ENCODE measurements at regions not wholly inside any gene's neighbourhood (a gene's known extent, or its start where the extent isn't known, plus 50 kb on each side); places are given as distances from the start of the nearest gene placed in this dataset.
"Not testable (repeated sequence)": the region's sequence is repeated elsewhere in the genome, so short reads cannot be mapped to it uniquely, and the experiment has no call there.

DNA sequence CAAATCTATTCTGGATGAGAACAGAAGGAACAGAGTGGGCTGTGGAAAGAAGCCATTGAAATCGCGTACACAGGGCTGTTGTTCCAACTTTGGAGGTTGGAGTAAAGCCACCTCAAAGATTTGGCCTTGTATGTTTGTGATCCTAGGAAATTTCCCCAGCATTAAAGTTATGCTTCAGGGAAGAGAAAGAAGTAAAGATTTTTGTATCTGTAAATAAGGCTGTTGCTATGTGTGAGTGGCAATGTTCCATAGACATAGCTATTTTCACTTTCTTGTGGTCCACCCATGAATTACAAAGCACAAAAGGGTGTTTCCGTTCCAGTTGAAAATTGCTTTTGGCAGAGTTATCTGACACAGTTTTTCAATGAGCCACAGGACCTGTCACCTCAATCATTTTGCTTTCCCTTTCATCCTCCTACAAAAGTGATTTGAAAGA lies 321.3 kb downstream of the TFAP2B start:
- Histone ChIP-seq H3K4me3 (no peak overlapping the region), H3K27ac (no peak overlapping the region), H3K9me3 (peaks cover 0 to 3% of the 10 kb centered on the region in 2 donors), H3K4me1 (no peaks in the 10 kb centered on the region), H3K27me3 (no peaks in the 10 kb centered on the region), H3K36me3 (no peaks in the 10 kb centered on the region)
- no peak for DNase-seq (ENCODE audit: low spot score)
- TF ChIP-seq, protein P1, sequence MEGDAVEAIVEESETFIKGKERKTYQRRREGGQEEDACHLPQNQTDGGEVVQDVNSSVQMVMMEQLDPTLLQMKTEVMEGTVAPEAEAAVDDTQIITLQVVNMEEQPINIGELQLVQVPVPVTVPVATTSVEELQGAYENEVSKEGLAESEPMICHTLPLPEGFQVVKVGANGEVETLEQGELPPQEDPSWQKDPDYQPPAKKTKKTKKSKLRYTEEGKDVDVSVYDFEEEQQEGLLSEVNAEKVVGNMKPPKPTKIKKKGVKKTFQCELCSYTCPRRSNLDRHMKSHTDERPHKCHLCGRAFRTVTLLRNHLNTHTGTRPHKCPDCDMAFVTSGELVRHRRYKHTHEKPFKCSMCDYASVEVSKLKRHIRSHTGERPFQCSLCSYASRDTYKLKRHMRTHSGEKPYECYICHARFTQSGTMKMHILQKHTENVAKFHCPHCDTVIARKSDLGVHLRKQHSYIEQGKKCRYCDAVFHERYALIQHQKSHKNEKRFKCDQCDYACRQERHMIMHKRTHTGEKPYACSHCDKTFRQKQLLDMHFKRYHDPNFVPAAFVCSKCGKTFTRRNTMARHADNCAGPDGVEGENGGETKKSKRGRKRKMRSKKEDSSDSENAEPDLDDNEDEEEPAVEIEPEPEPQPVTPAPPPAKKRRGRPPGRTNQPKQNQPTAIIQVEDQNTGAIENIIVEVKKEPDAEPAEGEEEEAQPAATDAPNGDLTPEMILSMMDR (IDR thresholded peaks at IDR 0.05), result no peak

DNA sequence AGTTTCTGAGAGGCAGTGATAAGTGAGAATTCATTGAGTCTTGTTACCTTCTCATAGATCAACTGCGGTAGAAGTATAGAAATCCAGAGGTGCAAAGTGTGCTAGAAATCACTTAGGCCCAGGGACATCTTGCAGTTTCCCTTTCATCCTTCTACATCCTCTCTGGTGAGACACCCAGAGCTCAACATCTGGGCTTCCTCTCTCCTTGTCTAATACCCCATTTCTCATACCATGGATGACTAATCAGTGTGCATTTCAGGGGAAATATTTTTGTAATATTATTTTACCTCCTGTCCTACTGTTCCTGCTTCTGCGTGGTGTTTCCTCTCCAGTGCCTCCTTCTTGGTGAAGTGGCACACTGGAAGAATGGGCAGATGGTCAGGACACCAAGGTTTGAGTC lies 322.4 kb downstream of the TFAP2B start:
- TF ChIP-seq, protein P1 (IDR thresholded peaks at IDR 0.05), result no peak
- no peak overlapping the region for H3K4me3 ChIP-seq
- H3K9me3 ChIP-seq, result no peaks in the 10 kb centered on the region
- H3K36me3 ChIP-seq, result no peaks in the 10 kb centered on the region
- H3K27ac ChIP-seq, result no peak overlapping the region
- no peaks in the 10 kb centered on the region for H3K4me1 ChIP-seq
- no peak for DNase-seq (ENCODE audit: low spot score)
- H3K27me3 ChIP-seq, result no peaks in the 10 kb centered on the region

DNA sequence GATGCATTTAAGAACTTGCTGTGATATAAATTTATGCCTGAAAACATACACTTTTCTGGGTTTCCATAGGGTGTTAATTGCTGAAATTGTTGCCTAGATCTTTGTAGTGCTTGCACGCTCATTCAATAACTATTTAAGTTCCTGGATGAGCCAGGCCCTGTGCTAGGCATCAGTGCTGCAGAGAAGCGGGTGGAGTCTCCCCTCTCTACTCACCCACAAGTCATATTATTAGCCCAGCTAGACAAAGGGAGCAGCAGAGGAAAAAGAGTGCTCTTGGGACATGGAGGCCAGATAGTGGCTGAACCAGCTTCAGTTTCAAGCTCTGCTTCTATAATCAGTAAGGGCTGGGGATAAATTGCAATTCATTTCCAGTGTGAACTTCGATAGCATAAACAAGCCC lies 329.1 kb downstream of the TFAP2B start:
- Histone ChIP-seq H3K27me3 (no peaks in the 10 kb centered on the region), H3K9me3 (no peaks in the 10 kb centered on the region), H3K4me1 (no peaks in the 10 kb centered on the region), H3K4me3 (no peak overlapping the region), H3K36me3 (no peaks in the 10 kb centered on the region), H3K27ac (no peak overlapping the region)
- TF ChIP-seq, protein P1 (IDR thresholded peaks at IDR 0.05), result no peak
- no peak for DNase-seq (ENCODE audit: low spot score)

DNA sequence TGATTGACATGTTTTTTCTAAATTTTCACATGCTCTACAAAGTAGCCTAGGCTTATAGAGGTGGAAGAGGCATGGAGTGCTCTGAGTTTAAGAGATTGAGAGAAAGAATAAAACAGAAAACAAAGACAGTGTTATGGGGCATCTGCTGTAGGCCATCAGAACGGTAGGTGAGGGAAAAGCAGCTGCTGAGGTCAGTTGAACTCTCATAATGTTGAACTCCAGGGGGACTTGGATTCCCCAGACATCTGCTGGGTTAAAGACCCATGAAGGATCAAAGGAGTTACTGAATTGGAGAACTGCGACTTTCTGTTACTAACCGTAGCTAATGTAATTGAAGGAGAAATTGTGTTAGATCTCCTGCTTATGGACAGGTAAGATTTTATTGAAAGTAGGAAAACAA lies 333.9 kb downstream of the TFAP2B start:
- TF ChIP-seq, protein P1 (IDR thresholded peaks at IDR 0.05), result no peak
- Histone ChIP-seq H3K4me1 (no peaks in the 10 kb centered on the region), H3K27me3 (no peaks in the 10 kb centered on the region), H3K4me3 (no peak overlapping the region), H3K9me3 (no peaks in the 10 kb centered on the region), H3K36me3 (no peaks in the 10 kb centered on the region), H3K27ac (no peak overlapping the region)
- DNase-seq (ENCODE audit: low spot score), result no peak

DNA sequence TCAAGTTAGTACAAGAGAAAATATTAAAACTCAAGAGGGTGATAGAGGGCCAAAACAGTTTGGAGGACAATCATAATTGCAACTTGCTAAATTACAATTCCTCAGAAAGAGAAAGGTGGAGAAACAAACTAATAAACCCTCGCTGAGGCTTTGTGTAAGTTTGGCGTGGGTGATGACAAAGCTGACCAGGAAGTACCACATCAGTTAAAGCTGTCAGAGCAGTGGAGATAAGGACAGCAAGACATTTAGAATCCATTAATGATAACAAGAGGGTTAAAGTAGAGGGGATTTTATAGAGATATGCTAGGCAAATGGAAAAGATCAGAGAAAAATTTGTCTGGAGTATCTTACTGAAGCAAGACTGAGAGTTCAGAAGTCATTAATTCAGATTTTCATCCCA lies 334.4 kb downstream of the TFAP2B start:
- TF ChIP-seq, protein P1 (IDR thresholded peaks at IDR 0.05), result no peak
- Histone ChIP-seq H3K9me3 (no peaks in the 10 kb centered on the region), H3K36me3 (no peaks in the 10 kb centered on the region), H3K4me1 (no peaks in the 10 kb centered on the region), H3K4me3 (no peak overlapping the region), H3K27ac (no peak overlapping the region), H3K27me3 (no peaks in the 10 kb centered on the region)
- no peak for DNase-seq (ENCODE audit: low spot score)

DNA sequence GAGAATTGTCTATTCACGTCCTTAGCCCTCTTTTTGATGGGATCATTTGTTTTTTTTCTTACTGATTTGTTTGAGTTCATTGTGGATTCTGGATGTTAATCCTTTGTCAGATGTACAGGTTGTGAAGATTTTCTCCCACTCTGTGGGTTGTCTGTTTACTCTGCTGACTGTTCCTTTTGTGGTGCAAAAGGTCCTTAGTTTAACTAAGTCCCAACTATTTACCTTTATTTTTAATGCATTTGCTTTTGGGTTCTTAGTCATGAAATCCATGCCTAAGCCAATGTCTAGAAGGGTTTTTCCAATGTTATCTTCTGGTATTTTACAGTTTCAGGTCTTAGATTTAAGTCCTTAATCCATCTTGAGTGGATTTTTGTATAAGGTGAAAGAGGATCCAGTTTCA lies 336.3 kb downstream of the TFAP2B start:
- H3K36me3 ChIP-seq; H3K4me1 ChIP-seq; H3K4me3 ChIP-seq; DNase-seq (ENCODE audit: low spot score); H3K9me3 ChIP-seq; H3K27ac ChIP-seq; H3K27me3 ChIP-seq: not testable (repeated sequence)

DNA sequence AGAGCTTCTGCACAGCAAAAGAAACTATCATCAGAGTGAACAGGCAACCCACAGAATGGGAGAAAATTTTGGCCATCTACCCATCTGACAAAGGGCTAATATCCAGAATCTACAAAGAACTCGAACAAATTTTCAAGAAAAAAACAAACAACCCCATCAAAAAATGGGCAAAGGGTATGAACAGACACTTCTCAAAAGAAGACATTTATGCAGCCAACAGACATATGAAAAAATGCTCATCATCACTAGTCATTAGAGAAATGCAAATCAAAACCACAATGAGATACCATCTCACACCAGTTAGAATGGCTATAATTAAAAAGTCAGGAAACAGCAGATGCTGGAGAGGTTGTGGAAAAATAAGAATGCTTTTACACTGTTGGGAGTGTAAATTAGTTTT lies 340.6 kb downstream of the TFAP2B start:
- not testable (repeated sequence) for DNase-seq (ENCODE audit: low spot score); H3K4me3 ChIP-seq; H3K4me1 ChIP-seq; H3K9me3 ChIP-seq; H3K36me3 ChIP-seq; H3K27me3 ChIP-seq; H3K27ac ChIP-seq
